HS-27A (cell line): ENCODE measurements at regions not wholly inside any gene's neighbourhood (a gene's known extent, or its start where the extent isn't known, plus 50 kb on each side); places are given as distances from the start of the nearest gene placed in this dataset.
"Not testable (repeated sequence)": the region's sequence is repeated elsewhere in the genome, so short reads cannot be mapped to it uniquely, and the experiment has no call there.

ENCODE experiments used
- DNase-seq: peaks from one replicate; pipeline ENCODE4 v3.0.0-alpha.2; 2012; ENCODE audit warnings: low read depth, missing footprints

GRCh38 chr13:86253497-86253896 lies 454.3 kb upstream of the SLITRK6 start:
- DNase-seq = not testable (repeated sequence)

- DNase-seq = not testable (repeated sequence)
Observed at GRCh38 chr13:86255820-86256219, 456.6 kb upstream of the SLITRK6 start.

GRCh38 chr13:86269511-86269910 lies 470.3 kb upstream of the SLITRK6 start:
- DNase-seq = no peak

GRCh38 chr13:86282442-86282841 lies 483.2 kb upstream of the SLITRK6 start:
- DNase-seq = no peak

GRCh38 chr13:86283031-86283430 lies 483.8 kb upstream of the SLITRK6 start:
- no peak for DNase-seq

GRCh38 chr13:86298725-86299124 lies 499.5 kb upstream of the SLITRK6 start:
- DNase-seq = no peak

- no peak for DNase-seq
Observed at GRCh38 chr13:86299128-86299527, 499.9 kb upstream of the SLITRK6 start.

GRCh38 chr13:86309881-86310280 lies 510.7 kb upstream of the SLITRK6 start:
- DNase-seq = no peak

GRCh38 chr13:86313421-86313820 lies 514.2 kb upstream of the SLITRK6 start:
- no peak for DNase-seq

- DNase-seq = no peak
Observed at GRCh38 chr13:86318450-86318849, 519.2 kb upstream of the SLITRK6 start.

- no peak for DNase-seq
Observed at GRCh38 chr13:86324191-86324590, 525.0 kb upstream of the SLITRK6 start.

GRCh38 chr13:86355301-86355700 lies 556.1 kb upstream of the SLITRK6 start:
- no peak for DNase-seq

- no peak for DNase-seq
Observed at GRCh38 chr13:86357106-86357505, 557.9 kb upstream of the SLITRK6 start.

- DNase-seq = not testable (repeated sequence)
Observed at GRCh38 chr13:86363749-86364148, 564.5 kb upstream of the SLITRK6 start.

GRCh38 chr13:86368924-86369323 lies 569.7 kb upstream of the SLITRK6 start:
- DNase-seq = no peak

GRCh38 chr13:86377451-86377850 lies 578.2 kb upstream of the SLITRK6 start:
- DNase-seq = no peak

GRCh38 chr13:86378628-86379027 lies 579.4 kb upstream of the SLITRK6 start:
- DNase-seq = no peak

GRCh38 chr13:86383151-86383550 lies 583.9 kb upstream of the SLITRK6 start:
- no peak for DNase-seq

- no peak for DNase-seq
Observed at GRCh38 chr13:86383561-86383960, 584.3 kb upstream of the SLITRK6 start.

GRCh38 chr13:86397635-86398034 lies 598.4 kb upstream of the SLITRK6 start:
- DNase-seq = no peak

- no peak for DNase-seq
Observed at GRCh38 chr13:86399572-86399971, 600.4 kb upstream of the SLITRK6 start.

- DNase-seq = no peak
Observed at GRCh38 chr13:86402500-86402899, 603.3 kb upstream of the SLITRK6 start.

- no peak for DNase-seq
Observed at GRCh38 chr13:86403181-86403580, 604.0 kb upstream of the SLITRK6 start.

- no peak for DNase-seq
Observed at GRCh38 chr13:86409466-86410241, 610.4 kb upstream of the SLITRK6 start.
